IPS-20b (cell line): ENCODE measurements at regions not wholly inside any gene's neighbourhood (a gene's known extent, or its start where the extent isn't known, plus 50 kb on each side); places are given as distances from the start of the nearest gene placed in this dataset.

Source experiments
- H3K27ac ChIP-seq: one replicate; pipeline ENCODE4 v1.5.1; 2013; ENCODE audit warnings: low read length
- H3K27me3 ChIP-seq: 2 replicates; pipeline ENCODE4 v1.6.1; 2013; ENCODE audit warnings: mild to moderate bottlenecking, low read length, inconsistent platforms; ENCODE audit not compliant: insufficient read depth
- H3K36me3 ChIP-seq: 2 replicates; pipeline ENCODE4 v1.6.1; 2013; ENCODE audit warnings: low read depth, mild to moderate bottlenecking, inconsistent platforms, low read length, moderate library complexity; ENCODE audit not compliant: insufficient read depth
- H3K4me1 ChIP-seq: 2 replicates; pipeline ENCODE4 v1.6.1; 2013; ENCODE audit warnings: mild to moderate bottlenecking, control low read depth, inconsistent platforms, low read length, moderate library complexity; ENCODE audit not compliant: insufficient read depth
- H3K4me3 ChIP-seq: 2 replicates; pipeline ENCODE4 v1.5.1; 2013; ENCODE audit warnings: mild to moderate bottlenecking, low read length, inconsistent platforms
- H3K9ac ChIP-seq: 2 replicates; pipeline ENCODE4 v1.6.1; 2013; ENCODE audit warnings: low read depth, mild to moderate bottlenecking, inconsistent platforms, low read length, moderate library complexity
- H3K9me3 ChIP-seq: 2 replicates; pipeline ENCODE4 v1.6.1; 2013; ENCODE audit warnings: mild to moderate bottlenecking, low read depth, low read length, inconsistent platforms; ENCODE audit not compliant: insufficient read depth

DNA sequence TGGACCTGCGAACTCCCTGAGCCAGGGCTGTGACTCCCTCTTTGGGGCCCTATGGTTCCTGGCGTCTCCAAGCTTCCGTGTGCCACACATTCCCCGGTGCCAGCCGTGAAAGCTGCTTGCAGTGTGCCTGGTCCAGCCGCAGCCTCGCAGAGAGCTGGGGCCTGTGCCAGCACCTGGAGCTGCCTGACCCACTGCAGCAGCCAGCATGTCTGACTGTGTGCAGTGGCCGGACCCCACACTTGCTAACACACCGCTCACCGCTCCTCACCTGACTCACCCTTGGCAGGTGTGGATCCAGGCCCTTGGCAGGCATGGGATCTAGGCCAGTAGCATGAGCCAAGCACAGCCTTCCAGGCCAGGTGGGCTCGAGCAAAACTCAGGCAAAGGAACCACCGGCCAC, 227.5 kb downstream of the OTOR start:
- H3K27me3 ChIP-seq = no peaks in the 10 kb centered on the region
- H3K36me3 ChIP-seq = no peaks in the 10 kb centered on the region
- no peaks in the 10 kb centered on the region for H3K4me1 ChIP-seq
- H3K4me3 ChIP-seq = no peak overlapping the region
- H3K9ac ChIP-seq = no peak overlapping the region
- peaks cover 4% of the 10 kb centered on the region; the same call in 1 of the 2 replicates for H3K9me3 ChIP-seq
- no peak overlapping the region for H3K27ac ChIP-seq

GRCh38 chr20:16978497-16978896, 230.3 kb downstream of the OTOR start:
- no peak overlapping the region for H3K9ac ChIP-seq
- H3K36me3 ChIP-seq = no peaks in the 10 kb centered on the region
- no peak overlapping the region for H3K4me3 ChIP-seq
- no peaks in the 10 kb centered on the region for H3K27me3 ChIP-seq
- H3K9me3 ChIP-seq = peaks cover 10% of the 10 kb centered on the region; the same call in 1 of the 2 replicates
- H3K27ac ChIP-seq = no peak overlapping the region
- H3K4me1 ChIP-seq = no peaks in the 10 kb centered on the region

GRCh38 chr20:16982091-16982726, 234.1 kb downstream of the OTOR start:
- Histone ChIP-seq H3K4me1 (no peaks in the 10 kb centered on the region), H3K36me3 (no peaks in the 10 kb centered on the region), H3K9me3 (peaks cover 10% of the 10 kb centered on the region; the same call in 1 of the 2 replicates), H3K4me3 (no peak overlapping the region), H3K9ac (no peak overlapping the region), H3K27ac (no peak overlapping the region), H3K27me3 (no peaks in the 10 kb centered on the region)

- no peak overlapping the region for H3K27ac ChIP-seq
- no peak overlapping the region for H3K9ac ChIP-seq
- no peaks in the 10 kb centered on the region for H3K36me3 ChIP-seq
- H3K9me3 ChIP-seq = peaks cover 7% of the 10 kb centered on the region; the same call in 1 of the 2 replicates
- no peak overlapping the region for H3K4me3 ChIP-seq
- no peaks in the 10 kb centered on the region for H3K27me3 ChIP-seq
- no peaks in the 10 kb centered on the region for H3K4me1 ChIP-seq
These were observed 236.3 kb downstream of the OTOR start for GRCh38 chr20:16984481-16984880.

DNA sequence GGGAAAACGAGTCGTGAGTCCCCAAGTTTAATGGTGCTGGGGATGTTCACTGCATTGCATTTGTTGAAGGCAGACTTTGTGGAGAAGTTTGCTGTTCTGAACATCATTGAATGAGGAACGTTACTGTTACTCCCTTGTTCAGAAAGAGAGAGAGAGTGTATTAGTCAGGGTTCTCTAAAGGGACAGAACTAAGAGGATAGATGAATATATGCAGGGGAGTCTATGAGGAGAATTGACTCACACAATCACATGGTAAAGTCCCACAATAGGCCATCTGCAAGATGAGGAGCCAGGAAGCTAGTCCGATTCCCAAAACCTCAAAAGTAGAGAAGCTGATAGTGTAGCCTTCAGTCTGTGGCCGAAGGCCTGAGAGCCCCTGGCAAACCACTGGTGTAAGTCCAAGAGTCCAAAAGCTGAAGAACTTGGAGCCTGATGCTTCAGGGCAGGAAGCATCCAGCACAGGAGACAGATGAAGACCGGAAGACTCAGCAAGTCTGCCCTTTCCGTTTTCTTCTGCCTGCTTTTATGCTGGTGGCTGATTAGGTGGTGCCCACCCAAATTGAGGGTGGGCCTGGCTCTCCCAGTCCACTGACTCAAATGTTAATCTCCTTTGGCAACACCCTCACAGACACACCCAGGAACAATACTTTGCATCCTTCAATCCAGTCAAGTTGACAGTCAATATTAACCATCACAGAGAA, 223.5 kb upstream of the PCSK2 start:
- Histone ChIP-seq H3K36me3 (no peaks in the 10 kb centered on the region), H3K4me3 (no peak overlapping the region)

DNA sequence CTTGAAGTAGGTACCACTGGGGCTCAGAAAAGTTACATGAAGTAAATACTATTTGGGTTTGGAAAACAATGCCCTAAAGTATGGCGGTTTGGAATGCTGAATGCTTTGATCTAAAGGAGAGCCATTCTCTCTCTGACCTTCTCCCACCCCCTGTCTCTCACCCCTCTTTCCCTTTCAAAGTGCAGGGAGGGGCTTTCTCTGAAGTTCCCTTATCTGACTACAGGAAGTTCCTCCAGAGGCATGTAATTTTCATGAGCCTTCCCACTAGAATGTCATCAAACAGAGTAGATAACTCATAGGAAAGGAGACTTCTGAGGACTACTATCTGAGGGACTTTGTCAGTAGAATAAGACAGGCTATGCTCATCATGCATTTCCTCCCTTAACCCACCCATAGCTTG, 216.7 kb upstream of the PCSK2 start:
- no peak overlapping the region for H3K27ac ChIP-seq
- H3K9me3 ChIP-seq = no peaks in the 10 kb centered on the region
- no peaks in the 10 kb centered on the region for H3K36me3 ChIP-seq
- H3K9ac ChIP-seq = no peak overlapping the region
- no peak overlapping the region for H3K4me3 ChIP-seq
- no peaks in the 10 kb centered on the region for H3K4me1 ChIP-seq
- no peaks in the 10 kb centered on the region for H3K27me3 ChIP-seq

More for the DNA sequence above, 223.5 kb upstream of the PCSK2 start:
- Histone ChIP-seq H3K4me1 (no peaks in the 10 kb centered on the region), H3K9ac (no peak overlapping the region), H3K27ac (no peak overlapping the region), H3K9me3 (no peaks in the 10 kb centered on the region), H3K27me3 (no peaks in the 10 kb centered on the region)

GRCh38 chr20:17012546-17013226, 214.2 kb upstream of the PCSK2 start:
- Histone ChIP-seq H3K27me3 (no peaks in the 10 kb centered on the region), H3K4me3 (no peak overlapping the region), H3K36me3 (no peaks in the 10 kb centered on the region)

GRCh38 chr20:17014217-17014616, 212.6 kb upstream of the PCSK2 start:
- Histone ChIP-seq H3K27ac (no peak overlapping the region), H3K36me3 (no peaks in the 10 kb centered on the region), H3K27me3 (no peaks in the 10 kb centered on the region), H3K9me3 (no peaks in the 10 kb centered on the region), H3K4me3 (no peak overlapping the region), H3K4me1 (no peaks in the 10 kb centered on the region), H3K9ac (no peak overlapping the region)

More at GRCh38 chr20:17012546-17013226, 214.2 kb upstream of the PCSK2 start:
- Histone ChIP-seq H3K9ac (no peak overlapping the region), H3K9me3 (no peaks in the 10 kb centered on the region), H3K4me1 (no peaks in the 10 kb centered on the region), H3K27ac (no peak overlapping the region)

- no peak overlapping the region for H3K4me3 ChIP-seq
- H3K27me3 ChIP-seq = no peaks in the 10 kb centered on the region
- H3K27ac ChIP-seq = no peak overlapping the region
- no peaks in the 10 kb centered on the region for H3K36me3 ChIP-seq
- H3K9me3 ChIP-seq = no peaks in the 10 kb centered on the region
- H3K9ac ChIP-seq = no peak overlapping the region
- H3K4me1 ChIP-seq = no peaks in the 10 kb centered on the region
These were observed 212.0 kb upstream of the PCSK2 start for GRCh38 chr20:17014756-17015366.

- no peak overlapping the region for H3K27ac ChIP-seq
- H3K36me3 ChIP-seq = no peaks in the 10 kb centered on the region
- H3K9me3 ChIP-seq = no peaks in the 10 kb centered on the region
- H3K4me3 ChIP-seq = no peak overlapping the region
- no peaks in the 10 kb centered on the region for H3K27me3 ChIP-seq
- H3K9ac ChIP-seq = no peak overlapping the region
- no peaks in the 10 kb centered on the region for H3K4me1 ChIP-seq
These were observed 209.6 kb upstream of the PCSK2 start for GRCh38 chr20:17017232-17017631.

GRCh38 chr20:17021481-17021880, 205.4 kb upstream of the PCSK2 start:
- H3K4me3 ChIP-seq = no peak overlapping the region
- no peaks in the 10 kb centered on the region for H3K36me3 ChIP-seq
- H3K27ac ChIP-seq = no peak overlapping the region
- H3K27me3 ChIP-seq = no peaks in the 10 kb centered on the region
- no peak overlapping the region for H3K9ac ChIP-seq
- H3K4me1 ChIP-seq = peaks cover 30% of the 10 kb centered on the region
- H3K9me3 ChIP-seq = no peaks in the 10 kb centered on the region
